H7 (cell line): ENCODE measurements at regions not wholly inside any gene's neighbourhood (a gene's known extent, or its start where the extent isn't known, plus 50 kb on each side); places are given as distances from the start of the nearest gene placed in this dataset.

Source experiments
- DNase-seq: peaks from one replicate; pipeline ENCODE4 v3.0.0; 2012
- H3K27me3 ChIP-seq: 2 replicates; pipeline ENCODE4 v1.6.0; 2011; ENCODE audit warnings: mild to moderate bottlenecking, low read length; ENCODE audit not compliant: control insufficient read depth, insufficient read depth
- H3K36me3 ChIP-seq: replicated peaks from 2 replicates; pipeline ENCODE4 v1.5.1; 2011; ENCODE audit warnings: low read length; ENCODE audit not compliant: control insufficient read depth, insufficient read depth
- H3K4me3 ChIP-seq: 2 replicates; pipeline ENCODE4 v1.5.1; 2011; ENCODE audit warnings: low read depth, mild to moderate bottlenecking, control low read depth, low read length, moderate library complexity; ENCODE audit not compliant: insufficient read depth

DNA sequence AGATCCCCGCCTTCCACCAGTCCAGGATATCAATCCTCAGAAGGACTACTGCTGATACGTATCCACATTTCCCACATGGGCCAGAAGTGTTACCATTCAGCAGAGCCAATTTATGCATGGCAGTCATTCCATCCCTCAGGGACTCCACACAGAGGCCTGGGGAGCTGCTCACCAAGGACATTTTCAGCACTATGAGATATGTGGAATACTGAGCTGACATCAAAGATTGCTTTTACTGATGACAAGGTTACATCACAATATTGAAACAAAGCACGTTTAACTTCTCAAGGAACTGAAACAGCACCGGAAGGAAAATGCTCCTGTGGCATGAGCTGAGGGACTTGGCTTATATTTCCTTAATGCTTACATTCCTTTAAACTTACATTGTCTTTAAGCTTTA, 335.1 kb downstream of the BMPER start:
- DNase-seq, result no peak
- H3K27me3 ChIP-seq, result no peaks in the 10 kb centered on the region
- H3K36me3 ChIP-seq, result no peaks in the 10 kb centered on the region
- no peak overlapping the region for H3K4me3 ChIP-seq

DNA sequence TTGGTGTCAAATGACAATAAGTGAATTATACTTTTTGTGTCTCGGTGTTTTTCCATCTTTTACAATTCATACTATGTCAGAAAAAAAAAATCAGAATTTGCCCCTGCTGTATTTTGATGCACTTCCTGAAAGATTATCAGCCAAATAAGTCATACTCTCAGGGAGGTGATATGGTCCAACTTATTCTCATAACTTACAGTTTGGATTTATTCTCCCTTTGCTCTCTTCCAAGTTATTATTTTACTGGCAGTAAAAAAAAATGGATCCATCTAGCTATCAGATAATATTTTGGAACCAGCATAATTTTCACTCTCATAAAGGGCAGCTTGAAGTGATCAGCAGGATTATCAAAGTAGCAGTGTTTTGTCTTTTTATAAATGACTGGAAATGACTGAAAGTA, 337.1 kb downstream of the BMPER start:
- H3K36me3 ChIP-seq, result no peaks in the 10 kb centered on the region
- DNase-seq, result no peak
- H3K27me3 ChIP-seq, result no peaks in the 10 kb centered on the region
- no peak overlapping the region for H3K4me3 ChIP-seq

DNA sequence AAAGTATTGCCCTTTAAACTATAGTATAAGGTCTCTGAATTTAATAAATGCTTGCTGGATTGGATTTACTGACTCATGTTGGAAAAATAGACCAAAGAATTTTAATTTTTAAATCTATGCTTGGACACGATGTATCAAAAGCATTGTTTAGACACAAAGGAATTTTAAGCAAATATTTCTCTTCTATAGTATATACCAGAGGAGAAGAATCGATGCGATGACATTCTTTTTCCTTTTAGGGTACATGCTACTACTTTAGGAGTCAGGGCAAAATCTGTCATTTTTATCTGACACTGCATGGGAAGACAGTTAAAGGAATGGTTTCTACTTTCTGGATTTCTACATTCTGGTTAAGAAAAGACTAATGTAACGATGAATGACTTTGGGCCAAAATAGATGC, 339.9 kb downstream of the BMPER start:
- Histone ChIP-seq H3K36me3 (no peaks in the 10 kb centered on the region), H3K4me3 (no peak overlapping the region), H3K27me3 (no peaks in the 10 kb centered on the region)
- no peak for DNase-seq

DNA sequence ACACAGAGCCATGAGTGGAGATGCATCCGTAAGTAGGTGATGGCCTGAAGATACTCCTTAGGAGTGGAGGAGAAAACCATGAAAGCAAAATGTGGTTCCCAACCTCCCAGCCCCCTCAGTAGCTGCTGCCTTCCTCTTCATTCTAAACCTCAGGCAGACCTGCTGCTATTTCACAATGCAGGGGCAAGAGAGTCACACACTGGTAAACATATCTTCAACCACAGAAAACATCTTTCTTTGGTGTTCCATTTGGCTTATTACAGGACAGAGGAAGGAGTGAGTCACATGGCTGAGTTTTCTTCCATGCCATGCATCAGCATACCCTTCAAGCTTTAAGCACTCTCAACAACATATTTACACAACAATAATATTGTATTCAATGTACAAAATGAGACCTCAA, 342.1 kb downstream of the BMPER start:
- no peaks in the 10 kb centered on the region for H3K36me3 ChIP-seq
- H3K4me3 ChIP-seq, result no peak overlapping the region
- DNase-seq, result no peak
- no peaks in the 10 kb centered on the region for H3K27me3 ChIP-seq

DNA sequence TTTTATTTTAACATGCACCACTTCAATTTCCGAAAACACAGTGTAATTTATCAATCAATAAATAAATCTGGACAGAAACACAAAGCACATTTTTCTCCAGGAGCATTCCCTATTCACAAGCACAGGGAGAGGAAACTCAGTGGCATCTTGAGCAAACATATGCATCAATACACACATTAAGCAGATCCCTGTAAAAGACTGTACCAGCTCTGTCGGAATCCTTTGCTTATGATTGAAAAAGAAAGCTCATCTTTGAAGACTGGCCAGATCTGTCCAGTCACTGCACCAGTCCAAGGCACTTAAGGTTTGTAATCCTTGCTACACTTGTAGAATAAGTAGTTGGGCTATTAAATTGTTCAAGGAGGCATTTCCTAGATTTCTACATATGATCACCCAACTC, 343.9 kb downstream of the BMPER start:
- no peak for DNase-seq
- H3K4me3 ChIP-seq, result no peak overlapping the region
- H3K27me3 ChIP-seq, result no peaks in the 10 kb centered on the region
- H3K36me3 ChIP-seq, result no peaks in the 10 kb centered on the region

DNA sequence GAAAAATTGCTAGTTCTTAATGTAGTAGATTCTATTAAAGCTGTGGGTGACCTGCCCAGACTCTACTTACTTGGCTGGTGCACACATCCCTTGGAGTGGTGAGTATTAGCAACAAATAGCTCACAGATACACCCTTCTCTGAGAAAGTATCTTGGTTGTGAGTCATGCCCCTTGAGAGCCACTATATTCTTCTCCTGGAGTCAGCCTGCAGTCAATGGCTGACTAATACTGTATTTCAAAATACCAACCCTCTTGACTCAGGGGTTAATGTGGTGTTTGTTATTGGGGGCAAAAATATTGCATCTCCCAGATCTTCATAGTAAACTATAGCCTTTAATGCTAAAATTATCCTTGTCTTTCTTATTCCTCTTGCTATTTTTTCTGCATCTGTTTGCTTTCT, 354.9 kb downstream of the BMPER start:
- no peaks in the 10 kb centered on the region for H3K36me3 ChIP-seq
- H3K4me3 ChIP-seq, result no peak overlapping the region
- no peak for DNase-seq

DNA sequence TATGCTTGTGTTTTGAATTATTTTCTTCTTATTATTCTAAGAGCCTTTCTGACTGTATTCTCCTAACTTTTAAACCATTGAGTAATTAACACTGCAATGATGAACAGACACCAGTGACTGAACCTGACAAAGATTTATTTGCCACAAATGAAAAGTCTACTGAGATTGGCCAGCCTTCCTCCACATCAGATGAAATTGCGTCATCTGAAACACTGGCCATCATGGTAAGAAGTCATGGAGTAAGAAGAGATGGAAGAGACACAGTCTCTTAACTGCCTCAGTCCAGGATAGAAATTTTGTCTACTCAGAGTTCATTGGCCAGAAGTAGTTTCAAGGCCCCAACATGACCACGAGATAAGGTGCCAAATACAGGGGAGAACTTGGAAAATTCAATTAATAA, 357.8 kb downstream of the BMPER start:
- Histone ChIP-seq H3K4me3 (no peak overlapping the region), H3K36me3 (no peaks in the 10 kb centered on the region), H3K27me3 (no peaks in the 10 kb centered on the region)
- DNase-seq, result no peak

More for the DNA sequence above, 354.9 kb downstream of the BMPER start:
- H3K27me3 ChIP-seq, result no peaks in the 10 kb centered on the region

DNA sequence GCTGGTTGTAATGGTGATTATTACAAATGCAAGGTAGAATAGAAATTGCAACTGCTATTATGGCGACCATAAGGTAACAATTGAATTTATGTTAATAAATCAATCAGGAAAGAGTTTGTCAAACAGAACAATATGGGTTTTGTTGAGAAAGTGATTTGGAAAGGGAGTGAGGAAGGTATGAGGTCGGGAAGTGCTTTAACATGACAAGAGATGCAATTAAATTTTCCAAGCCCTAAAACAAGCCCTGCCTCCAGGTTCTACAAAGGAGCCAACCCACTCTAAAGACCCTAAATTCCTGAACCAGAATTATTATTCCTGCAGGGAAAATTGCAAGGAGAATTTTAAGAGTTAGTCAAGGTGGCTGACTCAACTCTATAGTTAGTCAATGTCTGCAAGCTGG, 363.7 kb downstream of the BMPER start:
- no peak for DNase-seq
- Histone ChIP-seq H3K27me3 (no peaks in the 10 kb centered on the region), H3K36me3 (no peaks in the 10 kb centered on the region), H3K4me3 (no peak overlapping the region)

DNA sequence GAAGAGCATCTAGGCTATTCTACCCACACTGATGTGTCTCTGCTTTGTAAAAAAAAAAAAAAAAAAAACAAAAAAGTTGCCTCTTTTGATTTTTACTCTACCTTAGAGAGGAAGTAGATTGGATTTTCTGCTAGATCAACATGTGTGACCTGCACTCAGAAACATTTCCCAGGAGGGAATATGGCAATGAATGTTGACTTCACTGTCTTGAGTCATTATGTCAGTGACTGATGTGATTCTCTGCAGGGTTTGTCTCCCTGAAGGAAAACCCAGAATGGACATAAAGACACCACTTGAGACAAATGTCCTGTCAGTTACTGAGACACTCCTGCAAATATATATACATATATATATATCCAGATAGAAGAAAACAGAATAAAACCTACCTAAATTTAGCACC, 370.3 kb downstream of the BMPER start:
- no peaks in the 10 kb centered on the region for H3K36me3 ChIP-seq
- no peak overlapping the region for H3K4me3 ChIP-seq
- DNase-seq, result no peak
- H3K27me3 ChIP-seq, result no peaks in the 10 kb centered on the region

DNA sequence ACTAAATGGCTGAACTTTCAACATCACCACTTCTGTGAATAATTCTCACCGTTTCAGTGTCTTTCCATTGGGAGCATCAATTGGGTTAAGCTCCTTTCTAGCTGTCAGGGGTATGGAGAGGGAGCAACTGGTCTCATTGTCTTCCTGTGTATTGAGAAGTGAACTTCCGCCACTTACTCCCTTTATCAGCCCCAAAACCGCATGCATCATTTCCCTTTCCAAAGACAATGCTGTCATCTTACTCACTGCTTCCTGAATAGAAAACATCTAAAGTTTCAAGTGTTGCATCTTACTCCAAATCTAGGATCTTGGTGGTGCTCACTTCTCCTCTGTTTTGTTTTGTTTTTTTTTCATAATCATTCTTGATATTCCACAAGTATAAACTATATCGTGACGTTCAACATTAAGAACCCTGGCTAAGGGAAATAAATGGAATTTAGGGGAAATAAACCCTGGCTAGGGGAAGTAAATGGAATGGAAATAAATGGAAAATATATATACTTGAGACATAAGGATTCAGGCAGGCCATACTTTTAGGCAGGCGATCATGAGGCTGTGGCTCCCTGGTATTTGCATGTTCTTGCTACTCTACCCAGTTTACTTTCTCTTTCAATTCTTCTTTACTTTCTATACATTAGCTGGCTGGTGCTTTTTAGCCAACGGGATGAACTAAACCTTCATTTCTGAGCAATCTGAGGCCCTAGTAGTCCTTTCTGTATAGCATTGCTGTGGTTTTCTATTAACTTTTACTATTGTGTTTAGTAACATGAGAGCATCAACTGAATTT, 371.9 kb downstream of the BMPER start:
- Histone ChIP-seq H3K27me3 (no peaks in the 10 kb centered on the region), H3K4me3 (no peak overlapping the region)
- DNase-seq, result no peak

DNA sequence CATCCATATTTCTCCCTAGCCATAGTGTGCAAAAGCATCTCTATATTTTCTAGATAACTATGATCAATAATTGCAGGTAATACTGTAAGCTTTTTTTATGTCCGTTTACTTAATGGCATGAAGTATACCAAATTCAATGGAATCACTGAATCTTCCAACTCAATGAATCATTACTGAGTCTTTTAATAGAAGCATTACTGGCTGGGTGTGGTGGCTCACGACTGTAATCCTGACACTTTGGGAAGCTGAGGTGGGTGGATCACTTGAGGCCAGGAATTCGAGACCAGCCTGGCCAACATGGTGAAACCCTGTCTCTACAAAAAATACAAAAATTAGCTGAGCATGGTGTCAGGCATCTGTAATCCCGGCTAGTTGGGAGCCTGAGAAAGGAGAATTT, 372.5 kb downstream of the BMPER start:
- H3K36me3 ChIP-seq, result no peaks in the 10 kb centered on the region
- DNase-seq, result no peak
- no peaks in the 10 kb centered on the region for H3K27me3 ChIP-seq
- H3K4me3 ChIP-seq, result no peak overlapping the region

More for the DNA sequence above, 371.9 kb downstream of the BMPER start:
- no peaks in the 10 kb centered on the region for H3K36me3 ChIP-seq

DNA sequence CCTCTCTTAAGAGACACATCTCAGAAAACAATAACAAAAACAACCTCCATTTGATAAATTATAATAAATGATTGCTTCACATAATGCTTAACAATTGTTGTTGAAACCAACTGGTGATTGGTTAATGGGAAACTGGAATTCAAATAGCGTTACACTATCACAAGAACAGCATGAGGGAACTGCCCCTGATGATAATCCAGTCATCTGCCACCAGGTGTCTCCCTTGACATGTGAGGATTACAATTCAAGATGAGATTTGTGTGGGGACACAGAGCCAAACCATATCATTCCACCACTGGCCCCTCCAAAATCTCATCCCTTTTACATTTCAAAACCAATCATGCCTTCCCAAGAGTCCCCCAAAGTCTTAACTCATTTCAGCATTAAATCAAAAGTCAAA, 375.9 kb downstream of the BMPER start:
- no peak for DNase-seq
- Histone ChIP-seq H3K4me3 (no peak overlapping the region), H3K36me3 (no peaks in the 10 kb centered on the region), H3K27me3 (no peaks in the 10 kb centered on the region)

DNA sequence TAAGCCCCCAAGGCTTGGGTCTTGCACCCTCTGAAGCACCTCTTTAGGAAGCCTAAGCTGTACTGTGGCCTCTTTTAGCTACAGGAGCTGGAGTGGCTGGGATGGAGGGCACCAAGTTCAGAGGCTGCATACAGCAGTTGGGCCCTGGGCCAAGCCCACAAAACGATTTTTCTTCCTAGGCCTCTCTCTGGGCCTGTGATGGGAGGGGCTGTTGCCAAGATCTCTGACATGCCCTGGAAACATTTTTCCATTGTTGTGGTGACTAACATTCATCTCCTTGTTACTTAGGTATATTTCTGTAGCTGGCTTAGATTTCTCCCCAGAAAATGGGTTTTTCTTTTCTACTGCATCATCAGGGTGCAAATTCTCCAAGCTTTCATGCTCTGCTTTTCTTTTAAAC, 375.7 kb upstream of the NPSR1 start:
- H3K27me3 ChIP-seq, result no peaks in the 10 kb centered on the region
- H3K36me3 ChIP-seq, result no peaks in the 10 kb centered on the region
- H3K4me3 ChIP-seq, result no peak overlapping the region
- no peak for DNase-seq

DNA sequence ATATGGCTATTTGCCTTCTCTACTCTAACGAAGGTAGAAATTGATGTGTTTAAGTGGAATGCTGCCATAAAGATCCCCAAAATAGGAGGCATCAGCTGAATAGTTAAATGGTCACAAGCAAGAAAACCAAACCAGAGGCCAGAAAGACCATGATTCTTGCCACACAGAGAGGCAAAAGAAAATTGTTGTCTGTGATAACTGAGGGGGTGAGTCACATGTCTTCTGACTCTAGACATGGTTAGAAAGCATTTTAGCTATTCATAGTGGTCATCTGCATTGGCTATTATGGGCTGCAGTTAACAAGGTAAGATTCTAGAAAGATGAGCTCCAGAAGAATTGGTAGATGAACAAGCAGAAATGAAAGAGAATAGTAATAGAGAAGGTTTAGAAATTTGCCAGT, 361.4 kb upstream of the NPSR1 start:
- H3K27me3 ChIP-seq, result no peaks in the 10 kb centered on the region
- DNase-seq, result no peak
- no peaks in the 10 kb centered on the region for H3K36me3 ChIP-seq
- no peak overlapping the region for H3K4me3 ChIP-seq

DNA sequence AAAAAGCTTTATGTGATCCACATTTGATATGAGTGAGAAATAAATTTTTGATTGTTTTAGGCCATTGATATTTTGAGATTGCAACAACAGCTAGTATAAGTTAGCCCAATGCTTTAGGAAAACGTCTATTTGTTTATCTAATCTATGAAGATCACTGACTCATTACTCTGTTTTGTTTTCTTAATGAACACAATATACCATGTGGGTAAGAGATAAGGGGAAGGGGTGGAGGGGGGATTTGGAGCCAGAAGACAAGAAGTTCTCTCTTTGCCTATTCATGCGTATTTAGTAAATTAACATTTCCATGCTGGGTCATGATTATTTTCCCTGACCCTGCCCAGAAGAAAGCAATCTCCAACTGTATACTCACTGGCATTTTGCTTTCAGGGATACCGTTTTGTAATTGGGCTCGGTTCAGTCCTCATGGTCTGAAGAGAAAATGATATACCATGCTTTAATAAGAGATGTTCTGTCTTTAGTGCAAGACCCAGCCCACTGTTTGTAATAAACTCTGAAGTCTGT, 359.5 kb upstream of the NPSR1 start:
- DNase-seq, result no peak
- no peaks in the 10 kb centered on the region for H3K36me3 ChIP-seq
- H3K4me3 ChIP-seq, result no peak overlapping the region
- no peaks in the 10 kb centered on the region for H3K27me3 ChIP-seq

DNA sequence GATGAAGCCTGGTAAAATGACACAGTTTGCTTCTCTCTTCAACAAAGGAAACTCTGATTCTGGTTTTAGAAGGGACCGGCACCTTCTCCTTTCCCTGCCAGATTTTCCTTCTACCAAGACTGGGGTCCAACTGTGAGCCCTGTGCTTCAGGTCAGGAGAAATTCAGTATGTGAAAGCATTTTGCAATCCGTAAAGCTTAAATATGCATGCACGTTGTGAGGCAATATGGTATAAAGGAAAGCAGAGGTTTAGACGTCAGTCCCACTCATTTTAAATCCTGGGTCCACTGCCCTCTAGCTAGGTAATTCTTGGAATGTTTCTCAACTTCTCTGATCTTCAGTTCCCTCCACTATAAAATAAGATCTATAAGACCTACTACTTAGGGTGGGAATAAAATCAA, 359.0 kb upstream of the NPSR1 start:
- H3K4me3 ChIP-seq, result no peak overlapping the region
- no peaks in the 10 kb centered on the region for H3K36me3 ChIP-seq

More for the DNA sequence above, 359.0 kb upstream of the NPSR1 start:
- H3K27me3 ChIP-seq, result no peaks in the 10 kb centered on the region
- DNase-seq, result no peak
